AG08396 (cell line): ENCODE measurements at regions not wholly inside any gene's neighbourhood (a gene's known extent, or its start where the extent isn't known, plus 50 kb on each side); places are given as distances from the start of the nearest gene placed in this dataset.
"Not testable (repeated sequence)": the region's sequence is repeated elsewhere in the genome, so short reads cannot be mapped to it uniquely, and the experiment has no call there.

Experiments
- DNase-seq: peaks from one replicate; pipeline ENCODE4 v3.0.0; 2012; ENCODE audit warnings: low spot score, mixed read lengths

- DNase-seq, result no peak
Measured at GRCh38 chr20:40890635-40891034, 138.0 kb upstream of the TOP1 start.

- DNase-seq, result no peak
Measured at GRCh38 chr20:40891351-40891750, 137.3 kb upstream of the TOP1 start.

- DNase-seq, result no peak
Measured at GRCh38 chr20:40892642-40893041, 136.0 kb upstream of the TOP1 start.

- no peak for DNase-seq
Measured at GRCh38 chr20:40893610-40894236, 134.9 kb upstream of the TOP1 start.

GRCh38 chr20:40894237-40894630, 134.4 kb upstream of the TOP1 start:
- no peak for DNase-seq

GRCh38 chr20:40895182-40895581, 133.4 kb upstream of the TOP1 start:
- no peak for DNase-seq

GRCh38 chr20:40896814-40897700, 131.6 kb upstream of the TOP1 start:
- DNase-seq, result peak; percentile 61

- DNase-seq, result no peak
Measured at GRCh38 chr20:40899344-40899743, 129.3 kb upstream of the TOP1 start.

- DNase-seq, result no peak
Measured at GRCh38 chr20:40900666-40901215, 127.9 kb upstream of the TOP1 start.

- DNase-seq, result no peak
Measured at GRCh38 chr20:40902661-40903060, 126.0 kb upstream of the TOP1 start.

- no peak for DNase-seq
Measured at GRCh38 chr20:40908309-40908708, 120.3 kb upstream of the TOP1 start.

- DNase-seq, result not testable (repeated sequence)
Measured at GRCh38 chr20:40909489-40909888, 119.1 kb upstream of the TOP1 start.

GRCh38 chr20:40910436-40910835, 118.2 kb upstream of the TOP1 start:
- DNase-seq, result not testable (repeated sequence)

- DNase-seq, result not testable (repeated sequence)
Measured at GRCh38 chr20:40911152-40911551, 117.5 kb upstream of the TOP1 start.

- no peak for DNase-seq
Measured at GRCh38 chr20:40913224-40914185, 115.1 kb upstream of the TOP1 start.

GRCh38 chr20:40915756-40916155, 112.9 kb upstream of the TOP1 start:
- no peak for DNase-seq

GRCh38 chr20:40916276-40916675, 112.3 kb upstream of the TOP1 start:
- DNase-seq, result no peak

GRCh38 chr20:40920291-40920690, 108.3 kb upstream of the TOP1 start:
- DNase-seq, result no peak

- DNase-seq, result no peak
Measured at GRCh38 chr20:40922865-40923264, 105.8 kb upstream of the TOP1 start.

- no peak for DNase-seq
Measured at GRCh38 chr20:40925829-40926510, 102.7 kb upstream of the TOP1 start.

GRCh38 chr20:40926928-40927327, 101.7 kb upstream of the TOP1 start:
- no peak for DNase-seq
